AG09319 (cell line): ENCODE measurements at regions not wholly inside any gene's neighbourhood (a gene's known extent, or its start where the extent isn't known, plus 50 kb on each side); places are given as distances from the start of the nearest gene placed in this dataset.

ENCODE experiments used
- DNase-seq: peaks from one replicate; pipeline ENCODE4 v3.0.0-alpha.2; 2010; ENCODE audit warnings: low read depth; ENCODE audit errors: extremely low read depth
- CTCF ChIP-seq: IDR thresholded peaks from 2 replicates; pipeline ENCODE4 v1.5.1; 2011; ENCODE audit warnings: low read depth, mild to moderate bottlenecking, inconsistent platforms, low read length, moderate library complexity

DNA sequence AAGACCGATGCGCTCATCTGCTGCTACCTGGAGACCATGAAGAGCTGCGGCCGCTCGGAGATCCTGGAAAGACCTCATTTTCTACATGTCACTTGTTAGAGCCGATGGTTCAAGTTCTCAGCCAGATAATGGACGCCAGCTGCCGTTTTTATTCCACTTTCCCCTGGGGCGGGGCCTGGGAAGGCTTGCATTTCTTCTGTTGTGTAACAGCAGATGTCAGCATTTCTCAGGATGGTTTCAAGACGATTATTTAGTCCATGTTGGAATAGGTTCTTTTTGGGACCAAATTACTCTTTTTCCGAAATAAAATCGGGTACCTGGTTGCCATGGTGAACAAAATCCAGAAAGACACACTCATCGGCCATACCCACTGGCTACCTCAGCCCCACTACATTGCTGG is 1418.3 kb downstream of the CDH11 start:
- no peak for TF ChIP-seq CTCF
- DNase-seq = no peak

DNA sequence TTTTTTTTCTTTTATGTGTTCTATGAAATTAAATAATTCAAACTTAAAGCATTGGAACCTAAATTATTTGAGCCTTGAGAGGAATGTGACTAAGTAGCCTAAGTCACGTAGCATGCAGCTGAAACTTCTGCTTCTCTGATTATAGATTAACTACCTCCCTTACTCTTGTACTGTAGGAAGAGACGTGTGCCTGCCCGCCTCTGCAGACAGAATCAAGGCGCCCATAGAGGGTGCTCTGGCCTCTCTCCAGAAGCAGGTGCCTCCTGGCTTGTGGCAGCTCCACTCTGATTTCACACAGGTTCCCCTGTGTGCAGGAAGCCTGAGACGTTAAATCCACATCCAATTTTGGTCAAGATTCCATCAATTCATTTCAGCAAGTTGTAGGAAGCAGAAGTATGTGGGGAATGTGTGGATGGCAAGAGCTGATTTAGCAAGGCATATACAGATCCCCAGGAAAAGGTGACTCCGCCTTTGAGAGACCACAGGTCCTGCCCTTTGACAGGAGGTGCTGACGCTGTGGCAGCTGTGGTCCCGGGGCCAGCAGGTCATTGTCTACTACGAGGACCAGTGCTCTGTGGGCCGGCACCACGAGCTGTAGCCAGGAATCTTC is 1418.8 kb downstream of the CDH11 start:
- TF ChIP-seq CTCF = no peak
- no peak for DNase-seq

GRCh38 chr16:63697736-63698135 is 1424.1 kb downstream of the CDH11 start:
- DNase-seq = no peak
- TF ChIP-seq CTCF = no peak

GRCh38 chr16:63695347-63695746 is 1426.5 kb downstream of the CDH11 start:
- TF ChIP-seq CTCF = no peak
- DNase-seq = no peak

- TF ChIP-seq CTCF = no peak
- no peak for DNase-seq
Observed at GRCh38 chr16:63690961-63691360, 1430.9 kb downstream of the CDH11 start.

DNA sequence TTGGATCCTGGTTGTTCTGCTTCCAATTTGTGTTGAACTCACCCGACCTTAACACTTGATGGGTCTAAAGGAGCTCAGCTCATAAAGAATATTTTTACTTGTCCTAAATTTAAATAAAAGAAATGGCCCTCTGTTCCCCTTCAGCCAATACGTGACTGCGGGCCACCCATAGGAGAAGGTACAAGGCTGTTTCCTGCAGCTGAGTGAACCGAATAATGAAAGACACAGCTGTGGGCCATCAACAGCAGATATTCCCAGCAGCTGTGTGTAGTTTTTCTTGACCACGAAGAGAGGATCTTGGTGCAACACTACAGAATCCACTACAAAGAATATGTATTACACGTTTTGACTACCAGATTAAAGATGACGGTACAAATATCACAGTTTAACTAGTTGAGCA is 1431.6 kb downstream of the CDH11 start:
- DNase-seq = no peak

GRCh38 chr16:63689068-63689467 is 1432.8 kb downstream of the CDH11 start:
- DNase-seq = no peak
- TF ChIP-seq CTCF = no peak

More for the DNA sequence above, 1431.6 kb downstream of the CDH11 start:
- no peak for TF ChIP-seq CTCF
